MM.1S (cell line): ENCODE measurements at regions not wholly inside any gene's neighbourhood (a gene's known extent, or its start where the extent isn't known, plus 50 kb on each side); places are given as distances from the start of the nearest gene placed in this dataset.

ENCODE experiments used
- DNase-seq: peaks from one replicate; pipeline ENCODE4 v3.0.0-alpha.2; 2015
- H2AFZ ChIP-seq: fragments of 300-600 bp; sonication (generic); 2 replicates; pipeline ENCODE4 v1.6.0; 2016; ENCODE audit warnings: antibody characterized with exemption, low read length
- H3F3A ChIP-seq: fragments of 300-600 bp; sonication (generic); 2 replicates; pipeline ENCODE4 v1.6.1; 2016; ENCODE audit warnings: mild to moderate bottlenecking, antibody characterized with exemption, low read length, moderate library complexity, mixed read lengths; ENCODE audit not compliant: insufficient read depth
- H3K27ac ChIP-seq: fragments of 300-600 bp; sonication (generic); 2 replicates; pipeline ENCODE4 v1.5.1; 2016; ENCODE audit warnings: mild to moderate bottlenecking, low read length
- H3K27me3 ChIP-seq: fragments of 300-600 bp; sonication (generic); replicated peaks from 2 replicates; pipeline ENCODE4 v1.6.0; 2016; ENCODE audit warnings: low read length; ENCODE audit not compliant: insufficient read depth
- H3K36me3 ChIP-seq: fragments of 300-600 bp; sonication (generic); replicated peaks from 2 replicates; pipeline ENCODE4 v1.6.1; 2016; ENCODE audit warnings: mild to moderate bottlenecking, low read length, mixed read lengths; ENCODE audit not compliant: insufficient read depth
- H3K4me1 ChIP-seq: fragments of 300-600 bp; sonication (generic); 2 replicates; pipeline ENCODE4 v1.6.1; 2016; ENCODE audit warnings: low read length, mixed read lengths
- H3K4me2 ChIP-seq: fragments of 300-600 bp; sonication (generic); 2 replicates; pipeline ENCODE4 v1.6.0; 2016; ENCODE audit warnings: low read depth, low read length
- H3K4me3 ChIP-seq: fragments of 300-600 bp; sonication (generic); 2 replicates; pipeline ENCODE4 v1.5.1; 2016; ENCODE audit warnings: low read length, mixed read lengths
- H3K79me2 ChIP-seq: fragments of 300-600 bp; sonication (generic); 2 replicates; pipeline ENCODE4 v1.6.1; 2016; ENCODE audit warnings: mixed run types, low read length, mixed read lengths
- H3K9ac ChIP-seq: fragments of 300-600 bp; sonication (generic); 2 replicates; pipeline ENCODE4 v1.6.1; 2016; ENCODE audit warnings: low read length, mixed read lengths
- H3K9me2 ChIP-seq: fragments of 300-600 bp; sonication (generic); replicated peaks from 2 replicates; pipeline ENCODE4 v1.6.1; 2016; ENCODE audit warnings: mild to moderate bottlenecking, low read length, mixed read lengths; ENCODE audit not compliant: insufficient read depth
- H3K9me3 ChIP-seq: fragments of 300-600 bp; sonication (generic); replicated peaks from 2 replicates; pipeline ENCODE4 v1.6.1; 2016; ENCODE audit warnings: mild to moderate bottlenecking, low read length, mixed read lengths; ENCODE audit not compliant: insufficient read depth
- H4K20me1 ChIP-seq: fragments of 300-600 bp; sonication (generic); 2 replicates; pipeline ENCODE4 v1.6.1; 2016; ENCODE audit warnings: mild to moderate bottlenecking, low read length, moderate library complexity, mixed read lengths; ENCODE audit not compliant: insufficient read depth
- CTCF ChIP-seq: fragments of 300-600 bp; sonication (generic); IDR thresholded peaks from 2 replicates; pipeline ENCODE4 v1.5.1; 2016; ENCODE audit warnings: antibody characterized with exemption, low read length, mixed read lengths
- EZH2 ChIP-seq: fragments of 300-600 bp; sonication (generic); optimal IDR thresholded peaks from 2 replicates; pipeline ENCODE3; 2017; ENCODE audit warnings: low read depth, mild to moderate bottlenecking, antibody characterized with exemption, low read length, mixed read lengths
- EZH2phosphoT487 ChIP-seq: fragments of 300-600 bp; sonication (generic); IDR thresholded peaks from 2 replicates; pipeline ENCODE4 v1.6.1; 2018; ENCODE audit warnings: antibody characterized with exemption, low read length

DNA sequence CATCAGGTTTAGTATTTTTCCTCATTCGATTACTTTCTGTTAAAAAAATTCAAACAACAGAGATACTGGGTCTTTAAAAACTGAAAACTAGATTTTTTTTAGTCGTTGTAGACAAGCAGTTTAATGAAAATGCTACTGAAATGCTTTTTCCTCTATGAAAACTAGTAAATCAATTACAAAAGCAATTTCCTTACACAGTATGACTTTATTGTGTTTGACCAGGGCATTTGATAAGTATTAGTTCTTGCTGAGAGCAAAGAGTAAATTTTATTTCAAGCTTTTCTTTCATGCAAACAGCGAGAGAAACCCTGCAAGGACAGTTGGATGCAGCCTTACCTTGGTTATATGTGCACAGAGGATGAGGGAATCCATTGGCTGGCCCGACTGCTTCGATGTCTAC is 308.5 kb downstream of the MAT2B start:
- Histone ChIP-seq H3K9ac (no peak overlapping the region), H3K9me2 (no peaks in the 10 kb centered on the region), H3K4me1 (no peaks in the 10 kb centered on the region), H3K27ac (no peak overlapping the region), H3F3A (no peaks in the 10 kb centered on the region), H3K79me2 (no peaks in the 10 kb centered on the region), H3K36me3 (no peaks in the 10 kb centered on the region), H3K9me3 (no peaks in the 10 kb centered on the region), H3K4me2 (no peak overlapping the region), H3K4me3 (no peak overlapping the region), H4K20me1 (no peaks in the 10 kb centered on the region), H3K27me3 (no peaks in the 10 kb centered on the region), H2AFZ (no peak overlapping the region)
- DNase-seq, result no peak
- TF ChIP-seq EZH2, result no peak
- no peak for TF ChIP-seq CTCF
- TF ChIP-seq EZH2phosphoT487, result no peak

DNA sequence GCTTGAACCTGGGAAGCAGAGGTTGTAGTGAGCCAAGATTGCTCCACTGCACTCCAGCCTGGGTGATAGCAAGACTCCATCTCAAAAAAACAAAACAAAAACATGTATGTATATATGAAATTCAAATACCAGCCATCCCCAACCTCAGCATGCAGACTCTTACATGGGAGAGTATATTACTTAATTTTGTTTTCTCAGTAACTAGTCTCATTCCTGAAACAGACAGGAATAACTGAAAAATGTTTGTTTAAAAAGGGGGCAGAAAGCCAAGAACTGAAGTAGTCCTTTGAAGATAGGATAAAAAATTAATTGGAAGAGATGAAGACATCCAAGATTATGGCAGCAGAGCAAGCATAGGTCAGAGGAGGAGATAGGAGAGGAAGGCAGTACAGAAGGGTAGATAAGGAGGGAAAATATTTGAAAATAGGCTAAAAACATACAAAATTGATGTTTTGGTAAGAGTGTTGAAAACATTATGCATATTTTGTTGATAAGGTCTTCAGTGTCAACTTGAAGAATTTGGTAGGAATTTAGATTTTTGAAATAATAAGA is 309.9 kb downstream of the MAT2B start:
- Histone ChIP-seq H4K20me1 (no peaks in the 10 kb centered on the region), H3K4me3 (no peak overlapping the region), H3K27me3 (no peaks in the 10 kb centered on the region), H3K9ac (no peak overlapping the region), H3K79me2 (no peaks in the 10 kb centered on the region), H3F3A (no peaks in the 10 kb centered on the region), H3K27ac (no peak overlapping the region), H3K9me2 (no peaks in the 10 kb centered on the region), H3K36me3 (no peaks in the 10 kb centered on the region), H3K4me1 (no peaks in the 10 kb centered on the region), H3K4me2 (no peak overlapping the region), H3K9me3 (no peaks in the 10 kb centered on the region), H2AFZ (no peak overlapping the region)
- DNase-seq, result no peak
- no peak for TF ChIP-seq CTCF

GRCh38 chr5:163821142-163821541 is 315.7 kb downstream of the MAT2B start:
- H3K4me2 ChIP-seq, result no peak overlapping the region
- TF ChIP-seq CTCF, result no peak
- TF ChIP-seq EZH2phosphoT487, result no peak
- no peak for TF ChIP-seq EZH2
- H3K79me2 ChIP-seq, result no peaks in the 10 kb centered on the region
- H3K27me3 ChIP-seq, result no peaks in the 10 kb centered on the region
- no peaks in the 10 kb centered on the region for H3K9me2 ChIP-seq
- no peak overlapping the region for H2AFZ ChIP-seq
- H4K20me1 ChIP-seq, result no peaks in the 10 kb centered on the region
- H3K4me3 ChIP-seq, result no peak overlapping the region
- H3K36me3 ChIP-seq, result no peaks in the 10 kb centered on the region
- H3K9ac ChIP-seq, result no peak overlapping the region
- H3K9me3 ChIP-seq, result no peaks in the 10 kb centered on the region
- H3K4me1 ChIP-seq, result no peaks in the 10 kb centered on the region
- H3K27ac ChIP-seq, result no peak overlapping the region
- H3F3A ChIP-seq, result no peaks in the 10 kb centered on the region
- no peak for DNase-seq
